ENCODE measurements at regions not wholly inside any gene's neighbourhood (a gene's known extent, or its start where the extent isn't known, plus 50 kb on each side); places are given as distances from the start of the nearest gene placed in this dataset.

- Mint-ChIP-seq H3K4me3 (peak overlapping the region; percentile 40), H3K27ac (peak overlapping the region; percentile 76), H3K27me3 (no peaks in the 10 kb centered on the region), H3K9me3 (peaks cover 13% of the 10 kb centered on the region), H3K36me3 (ENCODE audit: low read depth) (peaks cover 5% of the 10 kb centered on the region), H3K4me1 (peaks cover 37% of the 10 kb centered on the region)
- intact Hi-C loops (cut with micrococcal nuclease): loop anchor here (2.0 to 10.0 kb wide), 7 partner anchors 14 to 998 kb away; partner anchors contain the start of gene SAMSN1
- no peak for DNase-seq
Observed at GRCh38 chr21:14736672-14737071, 190.6 kb upstream of the SAMSN1 start.

- Mint-ChIP-seq H3K27ac (peak overlapping the region; percentile 90), H3K27me3 (no peaks in the 10 kb centered on the region), H3K4me3 (peak overlapping the region; percentile 60), H3K36me3 (ENCODE audit: low read depth) (peaks cover 5% of the 10 kb centered on the region), H3K9me3 (peaks cover 13% of the 10 kb centered on the region), H3K4me1 (peaks cover 37% of the 10 kb centered on the region)
- intact Hi-C loops (cut with micrococcal nuclease): loop anchor here (2.0 to 10.0 kb wide), 7 partner anchors 13 to 999 kb away; partner anchors contain the start of gene SAMSN1
- DNase-seq: peak; percentile 75
Observed at GRCh38 chr21:14736162-14736561, 190.0 kb upstream of the SAMSN1 start.

DNA sequence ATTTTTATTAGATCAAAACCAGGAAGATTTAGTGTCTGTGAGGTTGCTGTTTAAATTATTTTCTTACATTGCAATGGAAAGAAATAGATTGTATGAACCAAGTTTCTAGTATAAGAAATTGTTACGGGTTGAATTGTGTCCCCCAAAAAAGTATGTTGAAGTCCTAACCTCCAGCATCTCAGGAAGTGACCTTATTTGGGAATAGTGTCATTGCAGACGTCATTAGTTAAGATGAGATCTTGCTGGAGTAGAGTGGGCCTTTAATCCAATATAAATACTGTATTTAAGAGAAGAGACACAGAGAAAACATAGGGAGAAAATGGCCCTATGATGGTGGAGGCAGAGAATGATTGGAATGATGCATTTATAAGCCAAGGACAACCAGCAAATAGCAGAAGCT, 188.7 kb upstream of the SAMSN1 start:
- H3K4me1 Mint-ChIP-seq: peaks cover 37% of the 10 kb centered on the region
- intact Hi-C loops (cut with micrococcal nuclease): loop anchor here (5.0 to 10.0 kb wide), 4 partner anchors 58 to 1000 kb away; partner anchors contain the start of gene SAMSN1
- H3K36me3 Mint-ChIP-seq (ENCODE audit: low read depth): peaks cover 5% of the 10 kb centered on the region
- no peak overlapping the region for H3K4me3 Mint-ChIP-seq
- no peak for DNase-seq
- H3K9me3 Mint-ChIP-seq: peaks cover 13% of the 10 kb centered on the region
- H3K27ac Mint-ChIP-seq: no peak overlapping the region
- no peaks in the 10 kb centered on the region for H3K27me3 Mint-ChIP-seq

DNA sequence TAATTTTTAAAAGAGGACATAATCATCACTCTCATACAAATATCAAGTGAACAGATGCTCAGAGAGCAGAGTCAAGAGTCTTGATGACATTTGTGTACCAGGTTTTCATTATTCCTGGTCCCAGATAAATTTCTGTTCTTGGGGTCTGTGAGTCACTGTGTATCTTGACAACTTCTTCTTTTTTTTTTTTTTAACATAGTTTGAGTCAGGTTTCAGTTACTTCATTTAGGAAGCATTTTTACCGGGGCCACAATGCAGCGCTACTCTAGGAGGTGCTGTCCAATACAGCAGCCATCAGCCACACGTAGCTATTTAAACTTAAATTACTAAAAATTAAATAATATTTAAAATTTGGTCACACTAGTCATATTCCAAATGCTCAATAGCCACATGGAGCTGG, 188.1 kb upstream of the SAMSN1 start:
- Mint-ChIP-seq H3K36me3 (ENCODE audit: low read depth) (peaks cover 1% of the 10 kb centered on the region), H3K27ac (no peak overlapping the region), H3K4me1 (peaks cover 32% of the 10 kb centered on the region), H3K4me3 (no peak overlapping the region), H3K27me3 (no peaks in the 10 kb centered on the region), H3K9me3 (peaks cover 13% of the 10 kb centered on the region)
- intact Hi-C loops (cut with micrococcal nuclease): loop anchor here (10.0 kb wide), 2 partner anchors 329 to 1001 kb away; no protein-coding TSS in a partner anchor
- DNase-seq: no peak

DNA sequence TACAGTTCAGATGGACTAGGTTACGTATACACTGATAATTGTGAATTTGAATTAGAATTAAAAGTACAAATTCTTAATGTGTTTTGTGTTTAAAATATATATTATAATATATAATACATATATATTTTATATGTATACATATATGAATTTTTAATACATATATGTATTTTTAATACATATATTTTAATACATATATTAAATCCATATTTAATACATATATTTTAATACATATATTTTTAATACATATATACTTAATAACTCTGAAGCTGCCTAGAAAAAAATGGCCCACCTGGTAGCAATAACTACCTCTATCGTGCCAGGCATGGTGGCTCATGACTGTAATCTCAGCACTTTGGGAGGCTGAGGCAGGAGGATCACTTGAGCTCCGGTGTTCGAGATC, 179.1 kb upstream of the SAMSN1 start:
- DNase-seq: no peak
- no peaks in the 10 kb centered on the region for H3K27me3 Mint-ChIP-seq
- intact Hi-C loops (cut with micrococcal nuclease): no loop called here
- H3K4me1 Mint-ChIP-seq: peaks cover 16% of the 10 kb centered on the region
- H3K36me3 Mint-ChIP-seq (ENCODE audit: low read depth): peaks cover 2% of the 10 kb centered on the region
- no peak overlapping the region for H3K4me3 Mint-ChIP-seq
- H3K9me3 Mint-ChIP-seq: peaks cover 7% of the 10 kb centered on the region
- H3K27ac Mint-ChIP-seq: no peak overlapping the region

DNA sequence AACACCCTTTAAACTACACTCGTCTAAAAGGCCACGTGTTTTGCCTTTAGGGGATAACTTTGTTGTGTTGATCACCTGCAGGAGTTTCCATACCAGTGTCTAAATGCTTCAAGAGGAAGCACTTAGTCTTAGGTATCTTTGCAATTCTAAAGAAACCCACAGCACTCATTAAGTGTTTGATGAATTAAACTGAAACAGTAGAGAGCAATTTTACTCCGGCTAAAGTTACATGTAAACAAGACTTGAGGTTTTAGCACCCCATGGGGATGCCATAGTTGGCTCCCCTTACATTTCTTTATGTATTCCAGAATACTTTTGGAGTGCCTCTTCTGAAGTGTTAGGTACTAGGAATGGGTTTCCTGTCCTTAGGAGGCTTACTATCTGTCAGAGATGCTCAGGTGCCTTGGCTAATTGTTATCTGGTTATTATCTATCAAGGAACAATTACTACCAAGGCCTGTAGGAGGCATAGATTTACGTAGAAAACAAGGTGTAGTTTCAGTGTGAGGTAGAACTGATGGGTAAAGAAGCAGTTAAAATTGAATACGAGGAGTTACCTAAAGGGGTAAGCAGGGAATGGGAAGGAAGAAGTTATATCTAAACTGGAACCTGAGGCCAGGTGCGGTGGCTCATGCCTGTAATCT, 176.8 kb upstream of the SAMSN1 start:
- peaks cover 20% of the 10 kb centered on the region for H3K4me1 Mint-ChIP-seq

DNA sequence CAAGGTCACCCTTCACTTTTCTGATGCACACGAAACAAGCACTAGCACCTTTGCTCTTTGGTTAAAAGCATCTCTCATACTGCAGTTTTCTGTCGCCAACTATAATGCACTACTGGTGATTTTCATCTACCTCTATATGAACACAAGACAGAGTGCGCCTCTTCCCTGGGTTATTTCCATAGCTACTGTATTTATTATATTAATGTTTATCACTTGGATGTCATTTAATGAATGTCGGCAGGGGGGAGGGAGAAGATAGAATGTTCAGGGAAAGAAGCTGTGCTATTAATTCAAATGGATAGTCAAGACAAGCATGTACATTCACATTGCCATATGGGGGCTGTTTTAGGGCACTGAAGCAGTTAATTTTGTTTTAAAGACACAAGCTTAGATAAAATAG, 174.1 kb upstream of the SAMSN1 start:
- DNase-seq: no peak
- intact Hi-C loops (cut with micrococcal nuclease): loop anchor here (5.0 kb wide), 1 partner anchor 33 kb away; no protein-coding TSS in a partner anchor
- Mint-ChIP-seq H3K27ac (no peak overlapping the region), H3K4me1 (peaks cover 13% of the 10 kb centered on the region), H3K4me3 (no peak overlapping the region), H3K36me3 (ENCODE audit: low read depth) (peaks cover 2% of the 10 kb centered on the region), H3K9me3 (peaks cover 3% of the 10 kb centered on the region), H3K27me3 (no peaks in the 10 kb centered on the region)

More for the DNA sequence above, 176.8 kb upstream of the SAMSN1 start:
- H3K27me3 Mint-ChIP-seq: no peaks in the 10 kb centered on the region
- intact Hi-C loops (cut with micrococcal nuclease): loop anchor here (2.0 to 5.0 kb wide), 2 partner anchors 14 to 36 kb away; no protein-coding TSS in a partner anchor
- peaks cover 3% of the 10 kb centered on the region for H3K9me3 Mint-ChIP-seq
- H3K27ac Mint-ChIP-seq: peak overlapping the region; percentile 67
- peaks cover 2% of the 10 kb centered on the region for H3K36me3 Mint-ChIP-seq (ENCODE audit: low read depth)
- no peak overlapping the region for H3K4me3 Mint-ChIP-seq
- no peak for DNase-seq

DNA sequence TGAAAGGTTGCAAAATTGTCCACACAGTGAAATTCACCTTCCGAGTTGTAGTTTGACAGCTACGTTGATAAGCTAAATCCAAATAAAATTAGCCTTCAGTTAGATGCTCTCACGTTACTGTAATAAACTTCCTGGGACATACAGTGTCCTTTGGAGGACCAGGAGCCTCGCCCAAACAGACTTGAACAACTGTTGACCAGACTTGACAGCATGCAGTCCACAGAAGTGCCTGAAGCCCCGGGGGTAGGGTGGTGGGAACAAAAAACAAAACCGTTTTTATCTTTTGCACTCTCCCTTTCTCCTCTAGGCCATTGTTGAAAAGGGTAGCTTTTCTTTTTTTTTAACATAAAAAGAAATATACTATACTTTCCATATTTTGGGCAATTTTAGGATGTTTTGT, 172.8 kb upstream of the SAMSN1 start:
- peaks cover 13% of the 10 kb centered on the region for H3K4me1 Mint-ChIP-seq
- H3K27ac Mint-ChIP-seq: no peak overlapping the region
- no peak overlapping the region for H3K4me3 Mint-ChIP-seq
- no peaks in the 10 kb centered on the region for H3K27me3 Mint-ChIP-seq
- DNase-seq: no peak
- peaks cover 2% of the 10 kb centered on the region for H3K36me3 Mint-ChIP-seq (ENCODE audit: low read depth)
- intact Hi-C loops (cut with micrococcal nuclease): no loop called here
- peaks cover 3% of the 10 kb centered on the region for H3K9me3 Mint-ChIP-seq

- H3K27me3 Mint-ChIP-seq: no peaks in the 10 kb centered on the region
- peaks cover 12% of the 10 kb centered on the region for H3K9me3 Mint-ChIP-seq
Observed at GRCh38 chr21:14716761-14717396, 170.8 kb upstream of the SAMSN1 start.

GRCh38 chr21:14713109-14713508, 167.0 kb upstream of the SAMSN1 start:
- DNase-seq: no peak
- Mint-ChIP-seq H3K36me3 (ENCODE audit: low read depth) (peaks cover 11% of the 10 kb centered on the region), H3K4me1 (no peaks in the 10 kb centered on the region), H3K9me3 (peaks cover 23% of the 10 kb centered on the region), H3K4me3 (no peak overlapping the region), H3K27me3 (no peaks in the 10 kb centered on the region), H3K27ac (no peak overlapping the region)
- intact Hi-C loops (cut with micrococcal nuclease): no loop called here

More at GRCh38 chr21:14716761-14717396, 170.8 kb upstream of the SAMSN1 start:
- no peak for DNase-seq
- intact Hi-C loops (cut with micrococcal nuclease): no loop called here
- Mint-ChIP-seq H3K4me3 (no peak overlapping the region), H3K27ac (no peak overlapping the region), H3K36me3 (ENCODE audit: low read depth) (peaks cover 6% of the 10 kb centered on the region), H3K4me1 (peaks cover 4% of the 10 kb centered on the region)

DNA sequence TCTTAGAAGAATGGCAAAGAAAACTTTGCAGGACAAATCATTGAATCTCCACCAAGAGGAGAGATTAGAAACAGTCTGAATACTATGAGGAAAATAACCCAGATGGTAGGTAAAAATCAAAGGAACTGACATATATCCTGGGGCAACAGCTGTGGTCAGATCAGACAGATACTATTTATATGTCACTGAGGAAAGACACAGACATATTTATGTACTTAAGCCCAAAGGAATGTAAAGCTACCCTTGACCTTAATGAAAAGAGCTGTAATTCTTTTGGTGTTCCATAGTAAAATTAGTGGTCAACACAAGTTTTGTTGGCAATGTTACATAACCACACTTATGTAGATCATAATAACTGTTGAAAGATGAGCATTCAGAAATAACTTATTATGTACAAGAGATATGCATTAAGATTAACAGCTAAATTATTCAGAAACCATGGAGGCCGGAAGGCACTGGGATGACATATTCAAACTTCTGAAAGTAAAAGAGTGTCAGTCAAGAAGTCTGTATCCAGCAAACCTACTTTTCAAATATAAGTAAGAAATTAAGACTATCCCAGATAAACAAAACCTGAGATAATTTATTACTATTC, 166.1 kb upstream of the SAMSN1 start:
- peaks cover 11% of the 10 kb centered on the region for H3K36me3 Mint-ChIP-seq (ENCODE audit: low read depth)
- intact Hi-C loops (cut with micrococcal nuclease): no loop called here
- no peaks in the 10 kb centered on the region for H3K27me3 Mint-ChIP-seq
- no peaks in the 10 kb centered on the region for H3K4me1 Mint-ChIP-seq
- DNase-seq: no peak
- no peak overlapping the region for H3K4me3 Mint-ChIP-seq
- peaks cover 23% of the 10 kb centered on the region for H3K9me3 Mint-ChIP-seq
- H3K27ac Mint-ChIP-seq: no peak overlapping the region

GRCh38 chr21:14711287-14711686, 165.2 kb upstream of the SAMSN1 start:
- Mint-ChIP-seq H3K27ac (no peak overlapping the region), H3K4me1 (peaks cover 3% of the 10 kb centered on the region), H3K27me3 (no peaks in the 10 kb centered on the region), H3K4me3 (no peak overlapping the region), H3K9me3 (peaks cover 23% of the 10 kb centered on the region), H3K36me3 (ENCODE audit: low read depth) (peaks cover 11% of the 10 kb centered on the region)
- intact Hi-C loops (cut with micrococcal nuclease): no loop called here
- DNase-seq: no peak

DNA sequence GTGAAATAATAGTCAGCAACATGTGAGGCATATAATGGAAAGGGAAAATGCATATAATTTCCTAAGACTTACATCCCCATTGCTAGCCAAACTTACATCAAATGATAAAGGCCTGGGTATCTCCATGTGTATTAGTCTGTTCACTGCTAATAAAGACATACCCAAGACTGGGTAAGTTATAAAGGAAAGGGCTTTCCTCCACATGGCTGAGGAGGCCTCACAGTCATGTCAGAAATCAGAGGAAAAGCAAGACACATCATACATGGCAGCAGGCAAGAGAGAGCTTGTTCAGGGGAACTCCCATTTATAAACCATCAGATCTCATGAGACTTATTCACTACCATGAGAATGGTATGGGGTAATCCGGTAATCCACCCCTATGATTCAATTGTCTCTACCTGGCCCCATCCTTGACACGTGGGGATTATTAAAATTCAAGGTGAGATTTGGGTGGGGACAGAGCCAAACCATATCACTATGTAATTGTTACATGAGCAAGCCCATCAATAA, 161.5 kb upstream of the SAMSN1 start:
- no peak for DNase-seq
- Mint-ChIP-seq H3K27me3 (no peaks in the 10 kb centered on the region), H3K36me3 (ENCODE audit: low read depth) (peaks cover 8% of the 10 kb centered on the region), H3K4me1 (peaks cover 6% of the 10 kb centered on the region), H3K9me3 (peaks cover 33% of the 10 kb centered on the region), H3K4me3 (no peak overlapping the region), H3K27ac (no peak overlapping the region)
- intact Hi-C loops (cut with micrococcal nuclease): no loop called here
